ENCODE measurements at regions not wholly inside any gene's neighbourhood (a gene's known extent, or its start where the extent isn't known, plus 50 kb on each side); places are given as distances from the start of the nearest gene placed in this dataset.

- TF ChIP-seq ZNF572 (CRISPR knock-in tag; IDR thresholded peaks at IDR 0.05): no peak
- TF ChIP-seq SP5 (CRISPR knock-in tag; IDR thresholded peaks at IDR 0.05; ENCODE audit: borderline replicate concordance, low read depth): no peak
- TF ChIP-seq IKZF1 (IDR thresholded peaks at IDR 0.05): no peak
- TF ChIP-seq ZNF761 (CRISPR knock-in tag; conservative IDR thresholded peaks at IDR 0.05): no peak
- TF ChIP-seq POGK (CRISPR knock-in tag; conservative IDR thresholded peaks at IDR 0.05): no peak
- TF ChIP-seq CREB1 (IDR thresholded peaks at IDR 0.05): no peak
- no peak for TF ChIP-seq CREB1 (CRISPR knock-in tag; IDR thresholded peaks at IDR 0.05)
- no peak for TF ChIP-seq CSRNP2 (CRISPR knock-in tag; conservative IDR thresholded peaks at IDR 0.05; ENCODE audit: low read depth)
- no peak for TF ChIP-seq CHCHD3 (CRISPR knock-in tag; IDR thresholded peaks at IDR 0.05)
- no peak for TF ChIP-seq ZNF382 (CRISPR knock-in tag; IDR thresholded peaks at IDR 0.05; ENCODE audit: borderline replicate concordance)
- no peak for TF ChIP-seq DNMT1 (CRISPR knock-in tag; IDR thresholded peaks at IDR 0.05)
- TF ChIP-seq RNF219 (CRISPR knock-in tag; IDR thresholded peaks at IDR 0.05): no peak
- no peak for TF ChIP-seq JARID2 (CRISPR knock-in tag; IDR thresholded peaks at IDR 0.05; ENCODE audit: insufficient replicate concordance)
- no peak for TF ChIP-seq TFAP4 (IDR thresholded peaks at IDR 0.05; ENCODE audit: borderline replicate concordance, low read depth)
- no peak for TF ChIP-seq ZFX (CRISPR knock-in tag; IDR thresholded peaks at IDR 0.05; ENCODE audit: low read depth)
- TF ChIP-seq GATA4 (IDR thresholded peaks at IDR 0.05; ENCODE audit: borderline replicate concordance, low read depth): no peak
- TF ChIP-seq PRDM10 (CRISPR knock-in tag; IDR thresholded peaks at IDR 0.05; ENCODE audit: low read depth): no peak
- TF ChIP-seq ZNF232 (CRISPR knock-in tag; IDR thresholded peaks at IDR 0.05; ENCODE audit: borderline replicate concordance): no peak
- no peak for TF ChIP-seq ZNF24 (IDR thresholded peaks at IDR 0.05)
- no peak for TF ChIP-seq HIVEP1 (CRISPR knock-in tag; IDR thresholded peaks at IDR 0.05)
These were observed 367.3 kb downstream of the UTRN start (continued) for GRCh38 chr6:144652292-144652891.

Data from HepG2 (cell line).